ENCODE measurements at regions not wholly inside any gene's neighbourhood (a gene's known extent, or its start where the extent isn't known, plus 50 kb on each side); places are given as distances from the start of the nearest gene placed in this dataset.
A peak's percentile ranks its signal among the peaks of the same experiment; 100 is the strongest.

DNA sequence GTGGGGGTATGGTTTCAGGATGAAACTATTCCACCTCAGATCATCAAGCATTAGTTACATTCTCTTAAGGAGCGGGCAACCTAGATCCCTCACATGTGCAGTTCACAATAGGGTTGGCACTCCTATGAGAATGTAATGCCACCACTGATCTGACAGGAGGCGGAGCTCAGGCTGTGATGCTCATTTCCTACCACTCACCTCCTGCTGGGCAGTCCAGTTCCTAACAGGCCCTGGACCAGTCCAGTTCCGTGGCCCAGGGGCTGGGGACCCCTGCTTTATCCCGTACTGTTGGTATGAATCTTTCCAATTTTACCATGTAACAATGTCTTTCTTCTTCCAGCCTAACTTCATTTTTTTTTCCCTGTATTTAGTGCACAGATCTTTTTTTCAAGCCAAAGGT, 94.9 kb downstream of the OGFRL1 start:
- Histone ChIP-seq H4K20me1 (ENCODE audit: insufficient read depth, low read length) (no peaks in the 10 kb centered on the region), H3K4me1 (ENCODE audit: low read length) (peaks cover 9% of the 10 kb centered on the region; the same call in 1 of the 2 replicates), H3K4me2 (ENCODE audit: low read length) (no peak overlapping the region)

GRCh38 chr6:71383901-71384489, 95.4 kb downstream of the OGFRL1 start:
- H3K9ac ChIP-seq (ENCODE audit: low read length): no peak overlapping the region

More for the DNA sequence above, 94.9 kb downstream of the OGFRL1 start:
- Histone ChIP-seq H3K79me2 (ENCODE audit: low read length) (no peaks in the 10 kb centered on the region), H2AFZ (ENCODE audit: low read depth, low read length) (no peak overlapping the region), H3K9me3 (ENCODE audit: insufficient read depth, low read length) (no peaks in the 10 kb centered on the region), H3K4me3 (ENCODE audit: low read length) (no peak overlapping the region), H3K36me3 (replicated peaks; ENCODE audit: low read depth, low read length) (no peaks in the 10 kb centered on the region), H3K27ac (ENCODE audit: low read length) (no peak overlapping the region), H3K27me3 (ENCODE audit: low read depth, low read length) (no peaks in the 10 kb centered on the region), H3K9ac (ENCODE audit: low read length) (no peak overlapping the region)
- TF ChIP-seq CTCF (IDR thresholded peaks at IDR 0.05; ENCODE audit: low read depth, low read length) (no peak), EZH2phosphoT487 (IDR thresholded peaks at IDR 0.05; ENCODE audit: low read depth) (no peak)

GRCh38 chr6:71385111-71385822, 96.7 kb downstream of the OGFRL1 start:
- no peak overlapping the region for H3K4me2 ChIP-seq (ENCODE audit: low read length)

More at GRCh38 chr6:71383901-71384489, 95.4 kb downstream of the OGFRL1 start:
- no peak overlapping the region for H3K27ac ChIP-seq (ENCODE audit: low read length)
- no peaks in the 10 kb centered on the region for H3K79me2 ChIP-seq (ENCODE audit: low read length)
- no peaks in the 10 kb centered on the region for H4K20me1 ChIP-seq (ENCODE audit: insufficient read depth, low read length)
- H3K9me3 ChIP-seq (ENCODE audit: insufficient read depth, low read length): no peaks in the 10 kb centered on the region
- no peak overlapping the region for H3K4me3 ChIP-seq (ENCODE audit: low read length)
- H3K4me1 ChIP-seq (ENCODE audit: low read length): peaks cover 9% of the 10 kb centered on the region; the same call in 1 of the 2 replicates
- no peak overlapping the region for H3K4me2 ChIP-seq (ENCODE audit: low read length)
- TF ChIP-seq EZH2phosphoT487 (IDR thresholded peaks at IDR 0.05; ENCODE audit: low read depth) (no peak), CTCF (IDR thresholded peaks at IDR 0.05; ENCODE audit: low read depth, low read length) (peak; percentile 92)
- no peak overlapping the region for H2AFZ ChIP-seq (ENCODE audit: low read depth, low read length)
- H3K36me3 ChIP-seq (replicated peaks; ENCODE audit: low read depth, low read length): no peaks in the 10 kb centered on the region
- no peaks in the 10 kb centered on the region for H3K27me3 ChIP-seq (ENCODE audit: low read depth, low read length)

More at GRCh38 chr6:71385111-71385822, 96.7 kb downstream of the OGFRL1 start:
- Histone ChIP-seq H3K9me3 (ENCODE audit: insufficient read depth, low read length) (no peaks in the 10 kb centered on the region), H3K9ac (ENCODE audit: low read length) (no peak overlapping the region), H3K27me3 (ENCODE audit: low read depth, low read length) (no peaks in the 10 kb centered on the region), H3K4me3 (ENCODE audit: low read length) (no peak overlapping the region), H4K20me1 (ENCODE audit: insufficient read depth, low read length) (no peaks in the 10 kb centered on the region), H3K27ac (ENCODE audit: low read length) (no peak overlapping the region), H3K79me2 (ENCODE audit: low read length) (no peaks in the 10 kb centered on the region), H3K36me3 (replicated peaks; ENCODE audit: low read depth, low read length) (no peaks in the 10 kb centered on the region), H2AFZ (ENCODE audit: low read depth, low read length) (no peak overlapping the region), H3K4me1 (ENCODE audit: low read length) (peaks cover 9% of the 10 kb centered on the region; the same call in 1 of the 2 replicates)
- TF ChIP-seq CTCF (IDR thresholded peaks at IDR 0.05; ENCODE audit: low read depth, low read length) (no peak), EZH2phosphoT487 (IDR thresholded peaks at IDR 0.05; ENCODE audit: low read depth) (no peak)
